A549 (cell line): ENCODE measurements at regions not wholly inside any gene's neighbourhood (a gene's known extent, or its start where the extent isn't known, plus 50 kb on each side); places are given as distances from the start of the nearest gene placed in this dataset.

Experiments
- CHD4 ChIP-seq: fragments of 200-600 bp; sonication (generic); IDR thresholded peaks from 2 replicates; pipeline ENCODE4 v1.6.1; 2016; ENCODE audit warnings: antibody characterized with exemption, mild to moderate bottlenecking, borderline replicate concordance
- CTCF ChIP-seq: fragments of >200 bp; sonication (Bioruptor Twin); formaldehyde crosslinking; IDR thresholded peaks from 3 replicates; pipeline ENCODE4 v1.5.1; 2016
- EHMT2 ChIP-seq: fragments of 200-600 bp; sonication (generic); IDR thresholded peaks from 2 replicates; pipeline ENCODE4 v1.6.1; 2016; ENCODE audit warnings: antibody characterized with exemption, low read depth, mild to moderate bottlenecking, moderate library complexity
- HDAC2 ChIP-seq: fragments of 200-600 bp; sonication (generic); IDR thresholded peaks from 2 replicates; pipeline ENCODE4 v1.6.1; 2016
- HOXA7 ChIP-seq: fragments of 250-450 bp; sonication (Bioruptor Pico); IDR thresholded peaks from 2 replicates; pipeline ENCODE4 v1.5.0; 2020; ENCODE audit warnings: mild to moderate bottlenecking, moderate library complexity
- POLR2A ChIP-seq: IDR thresholded peaks from 2 replicates; pipeline ENCODE4 v1.6.1; 2012; ENCODE audit warnings: mild to moderate bottlenecking, low read length
- SREBF2 ChIP-seq: fragments of 450-650 bp; IDR thresholded peaks from 2 replicates; pipeline ENCODE4 v1.6.1; 2014; ENCODE audit warnings: mild to moderate bottlenecking, moderate library complexity
- TF ChIP-seq, protein P1 (sequence below): fragments of 250-450 bp; sonication (Bioruptor Pico); IDR thresholded peaks from 2 replicates; pipeline ENCODE4 v1.5.0; 2021; ENCODE audit warnings: mild to moderate bottlenecking, moderate library complexity, borderline replicate concordance

GRCh38 chr13:72165276-72165675 lies 298.3 kb upstream of the DACH1 start:
- TF ChIP-seq POLR2A (no peak), CHD4 (no peak), HOXA7 (no peak), CTCF (no peak), HDAC2 (no peak), SREBF2 (no peak), EHMT2 (no peak)
- TF ChIP-seq, protein P1, sequence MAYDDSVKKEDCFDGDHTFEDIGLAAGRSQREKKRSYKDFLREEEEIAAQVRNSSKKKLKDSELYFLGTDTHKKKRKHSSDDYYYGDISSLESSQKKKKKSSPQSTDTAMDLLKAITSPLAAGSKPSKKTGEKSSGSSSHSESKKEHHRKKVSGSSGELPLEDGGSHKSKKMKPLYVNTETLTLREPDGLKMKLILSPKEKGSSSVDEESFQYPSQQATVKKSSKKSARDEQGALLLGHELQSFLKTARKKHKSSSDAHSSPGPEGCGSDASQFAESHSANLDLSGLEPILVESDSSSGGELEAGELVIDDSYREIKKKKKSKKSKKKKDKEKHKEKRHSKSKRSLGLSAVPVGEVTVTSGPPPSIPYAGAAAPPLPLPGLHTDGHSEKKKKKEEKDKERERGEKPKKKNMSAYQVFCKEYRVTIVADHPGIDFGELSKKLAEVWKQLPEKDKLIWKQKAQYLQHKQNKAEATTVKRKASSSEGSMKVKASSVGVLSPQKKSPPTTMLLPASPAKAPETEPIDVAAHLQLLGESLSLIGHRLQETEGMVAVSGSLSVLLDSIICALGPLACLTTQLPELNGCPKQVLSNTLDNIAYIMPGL (CRISPR knock-in tag), result no peak
